Left lung (tissue), 4 donors: ENCODE measurements at regions not wholly inside any gene's neighbourhood (a gene's known extent, or its start where the extent isn't known, plus 50 kb on each side); places are given as distances from the start of the nearest gene placed in this dataset.

Source experiments
- ATAC-seq: fragments of 200-7000 bp; cut with Tn5 transposase; one replicate; pipeline ENCODE4 v1.9.1; 2020; ENCODE audit warnings: moderate library complexity
- DNase-seq, 4 donors: peaks; one replicate each; pipeline ENCODE4 v3.0.0-alpha.2; 2013 to 2020
- H3K27ac ChIP-seq, 2 donors: fragments of 200-600 bp; sonication (generic) in 1 of 2; one replicate each; pipeline versions ENCODE4 v1.5.0 to v1.8.0; 2020 to 2021
- H3K27me3 ChIP-seq, 2 donors: fragments of 200-600 bp; sonication (generic) in 1 of 2; one replicate each; pipeline versions ENCODE4 v1.5.0 to v1.8.0; 2020 to 2021
- H3K36me3 ChIP-seq, 2 donors: fragments of 200-600 bp; sonication (generic) in 1 of 2; one replicate each; pipeline versions ENCODE4 v1.5.0 to v1.8.0; 2020 to 2021
- H3K4me1 ChIP-seq, 2 donors: fragments of 200-600 bp; one replicate each; pipeline ENCODE4 v1.8.0; 2021
- H3K4me3 ChIP-seq, 2 donors: fragments of 200-600 bp; sonication (generic) in 1 of 2; one replicate each; pipeline versions ENCODE4 v1.5.0 to v1.8.0; 2020 to 2021; ENCODE audit warnings: mild to moderate bottlenecking in 1 of 2
- H3K9me3 ChIP-seq, 2 donors: fragments of 200-600 bp; sonication (generic) in 1 of 2; one replicate each; pipeline versions ENCODE4 v1.5.0 to v1.8.0; 2020 to 2021
- intact Hi-C, 2 donors: fragments of 100-400 bp; cut with DNase I; formaldehyde crosslinking; loops; one replicate each; pipeline versions ENCODE4 v1.11.2 to v1.14.2; 2022
- TF ChIP-seq, protein P1 (sequence below), 2 donors: fragments of 200-600 bp; sonication (generic) in 1 of 2; IDR thresholded peaks; one replicate each; pipeline versions ENCODE4 v1.5.0 to v1.8.0; 2021; ENCODE audit warnings: antibody characterized with exemption in 2 of 2
- donor health status: DM: no; HTN: yes; CAD: no.
- donor health status: DM: no; HTN: no; CAD: no.

DNA sequence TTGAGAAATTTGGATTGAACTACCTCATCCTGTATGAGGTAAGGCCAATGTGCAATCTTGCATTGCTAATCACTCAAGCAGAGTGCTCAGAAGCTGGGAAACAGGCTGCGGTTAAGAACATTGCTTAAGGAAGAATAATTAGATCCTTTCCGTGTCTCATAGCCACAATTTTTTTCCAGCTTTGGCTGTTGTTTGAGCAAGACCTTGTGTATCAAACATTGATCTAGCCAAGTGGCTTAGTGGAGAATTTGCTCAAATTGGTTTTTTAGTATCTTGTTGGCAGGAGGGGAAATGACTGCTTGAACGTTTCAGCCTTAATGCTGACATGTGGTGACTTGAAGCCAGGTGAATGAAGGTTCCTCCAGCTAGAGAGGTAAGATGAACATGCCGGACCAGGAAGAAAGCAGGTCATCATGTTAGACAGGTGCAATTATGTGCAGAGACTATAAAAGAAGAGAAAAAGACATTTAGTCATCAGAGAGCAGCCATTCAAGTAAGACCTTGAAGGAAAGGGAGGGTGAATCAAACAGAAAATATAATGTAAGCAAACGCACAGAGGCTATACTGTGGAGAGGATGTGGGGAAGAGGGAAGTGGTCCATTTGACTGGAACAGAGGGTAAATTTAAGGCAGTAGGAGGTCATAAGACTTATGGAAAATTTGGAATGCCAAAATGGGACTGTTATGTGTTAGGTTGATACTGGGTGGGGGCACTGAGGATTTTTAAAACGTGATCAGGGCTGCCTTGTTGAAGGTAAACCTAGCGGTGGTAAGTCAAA lies 98.9 kb upstream of the CYP1B1 start:
- Histone ChIP-seq H3K4me3 (no peak overlapping the region), H3K4me1 (peaks cover 33 to 66% of the 10 kb centered on the region in 2 donors), H3K27ac (peak overlapping the region; percentile 51 to 92), H3K27me3 (no peaks in the 10 kb centered on the region), H3K36me3 (no peaks in the 10 kb centered on the region), H3K9me3 (no peaks in the 10 kb centered on the region)
- intact Hi-C loops = no loop called here
- DNase-seq (no peak), ATAC-seq (peak; percentile 69)
- TF ChIP-seq, protein P1, sequence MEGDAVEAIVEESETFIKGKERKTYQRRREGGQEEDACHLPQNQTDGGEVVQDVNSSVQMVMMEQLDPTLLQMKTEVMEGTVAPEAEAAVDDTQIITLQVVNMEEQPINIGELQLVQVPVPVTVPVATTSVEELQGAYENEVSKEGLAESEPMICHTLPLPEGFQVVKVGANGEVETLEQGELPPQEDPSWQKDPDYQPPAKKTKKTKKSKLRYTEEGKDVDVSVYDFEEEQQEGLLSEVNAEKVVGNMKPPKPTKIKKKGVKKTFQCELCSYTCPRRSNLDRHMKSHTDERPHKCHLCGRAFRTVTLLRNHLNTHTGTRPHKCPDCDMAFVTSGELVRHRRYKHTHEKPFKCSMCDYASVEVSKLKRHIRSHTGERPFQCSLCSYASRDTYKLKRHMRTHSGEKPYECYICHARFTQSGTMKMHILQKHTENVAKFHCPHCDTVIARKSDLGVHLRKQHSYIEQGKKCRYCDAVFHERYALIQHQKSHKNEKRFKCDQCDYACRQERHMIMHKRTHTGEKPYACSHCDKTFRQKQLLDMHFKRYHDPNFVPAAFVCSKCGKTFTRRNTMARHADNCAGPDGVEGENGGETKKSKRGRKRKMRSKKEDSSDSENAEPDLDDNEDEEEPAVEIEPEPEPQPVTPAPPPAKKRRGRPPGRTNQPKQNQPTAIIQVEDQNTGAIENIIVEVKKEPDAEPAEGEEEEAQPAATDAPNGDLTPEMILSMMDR (IDR thresholded peaks at IDR 0.05) = no peak

GRCh38 chr2:38174131-38174530 lies 98.2 kb upstream of the CYP1B1 start:
- intact Hi-C loops = no loop called here
- no peak for DNase-seq
- TF ChIP-seq, protein P1 (IDR thresholded peaks at IDR 0.05) = no peak
- Histone ChIP-seq H3K27me3 (no peaks in the 10 kb centered on the region), H3K4me1 (peaks cover 29 to 59% of the 10 kb centered on the region in 2 donors), H3K4me3 (no peak overlapping the region), H3K36me3 (no peaks in the 10 kb centered on the region), H3K9me3 (no peaks in the 10 kb centered on the region), H3K27ac (peak overlapping the region; percentile 51 to 92)
- ATAC-seq = no peak

- Histone ChIP-seq H3K4me3 (no peak overlapping the region), H3K27ac (peak overlapping the region; percentile 51 to 92), H3K36me3 (no peaks in the 10 kb centered on the region), H3K4me1 (peaks cover 29 to 58% of the 10 kb centered on the region in 2 donors), H3K27me3 (no peaks in the 10 kb centered on the region), H3K9me3 (no peaks in the 10 kb centered on the region)
- DNase-seq = no peak
- TF ChIP-seq, protein P1 (IDR thresholded peaks at IDR 0.05) = no peak
- no peak for ATAC-seq
- intact Hi-C loops = no loop called here
Measured at GRCh38 chr2:38173683-38174082, 97.7 kb upstream of the CYP1B1 start.

DNA sequence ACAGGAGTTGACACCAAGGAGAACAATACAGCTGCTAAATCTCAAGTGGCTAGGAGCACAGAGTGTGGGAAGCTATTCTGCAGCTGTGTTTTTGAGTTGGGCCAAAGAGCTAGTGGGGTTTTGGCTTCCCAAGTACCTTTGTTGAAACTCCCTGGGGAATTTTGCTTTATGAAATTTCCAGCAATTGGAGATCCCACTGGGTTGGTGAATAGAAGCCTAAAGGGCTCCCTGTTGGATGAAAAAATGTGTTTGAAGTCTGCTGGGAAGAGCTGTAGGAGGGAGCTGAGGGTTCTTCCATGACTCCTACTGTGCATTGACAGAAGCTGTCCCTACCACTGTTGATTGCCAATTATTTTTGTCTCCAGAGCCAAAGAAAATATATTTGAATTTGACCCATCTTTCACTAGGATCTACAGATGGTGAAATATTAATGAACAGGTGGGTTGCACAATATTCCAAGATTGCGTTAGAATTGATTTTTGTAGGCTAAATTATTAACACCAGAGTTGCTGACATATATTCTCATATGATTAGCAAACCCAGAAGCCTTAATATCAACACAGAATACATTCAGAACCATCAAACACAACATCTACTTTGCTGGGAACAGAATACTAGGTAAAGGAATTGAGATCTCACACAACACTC lies 95.4 kb upstream of the CYP1B1 start:
- Histone ChIP-seq H3K36me3 (no peaks in the 10 kb centered on the region), H3K4me1 (peaks cover 11 to 38% of the 10 kb centered on the region in 2 donors), H3K27me3 (no peaks in the 10 kb centered on the region), H3K4me3 (no peak overlapping the region), H3K9me3 (no peaks in the 10 kb centered on the region), H3K27ac (no peak overlapping the region)
- intact Hi-C loops = no loop called here
- ATAC-seq (no peak), DNase-seq (no peak)
- TF ChIP-seq, protein P1 (IDR thresholded peaks at IDR 0.05) = no peak

GRCh38 chr2:38170733-38171132 lies 94.8 kb upstream of the CYP1B1 start:
- TF ChIP-seq, protein P1 (IDR thresholded peaks at IDR 0.05) = no peak
- H3K36me3 ChIP-seq = no peaks in the 10 kb centered on the region
- intact Hi-C loops = no loop called here
- H3K4me1 ChIP-seq = peaks cover 9 to 32% of the 10 kb centered on the region in 2 donors
- no peak overlapping the region for H3K27ac ChIP-seq
- no peaks in the 10 kb centered on the region for H3K9me3 ChIP-seq
- no peak overlapping the region for H3K4me3 ChIP-seq
- DNase-seq (no peak), ATAC-seq (no peak)
- H3K27me3 ChIP-seq = no peaks in the 10 kb centered on the region
